GM12892 (cell line): ENCODE measurements at regions not wholly inside any gene's neighbourhood (a gene's known extent, or its start where the extent isn't known, plus 50 kb on each side); places are given as distances from the start of the nearest gene placed in this dataset.

Source experiments
- POLR2A ChIP-seq: IDR thresholded peaks from 2 replicates; pipeline ENCODE4 v1.6.1; 2011; ENCODE audit warnings: low read depth, low read length, control low read depth
- POLR2AphosphoS5 ChIP-seq: IDR thresholded peaks from 2 replicates; pipeline ENCODE4 v1.6.1; 2011; ENCODE audit warnings: low read depth, low read length, control low read depth

DNA sequence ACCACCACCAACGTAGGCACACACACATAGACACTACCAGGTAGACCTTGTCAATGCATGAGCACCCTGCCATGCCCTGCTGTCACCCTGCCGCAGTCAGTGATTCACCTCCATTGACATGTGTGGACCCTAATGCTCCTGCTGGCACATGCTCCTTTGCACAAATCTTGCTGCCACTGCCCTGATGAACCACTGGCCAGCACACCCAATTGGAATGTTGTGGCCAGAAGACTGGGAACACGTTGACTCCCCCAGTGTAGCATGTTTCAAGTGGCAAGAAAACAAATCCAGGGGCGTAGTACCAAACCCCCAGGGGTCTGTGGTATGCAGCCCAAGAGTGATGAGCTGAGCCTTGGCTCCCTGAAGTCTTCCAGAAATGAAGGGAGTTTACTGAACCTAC is 486.4 kb upstream of the KIF2B start:
- TF ChIP-seq POLR2A (no peak), POLR2AphosphoS5 (no peak)
